Left lung (tissue), 4 donors: ENCODE measurements at regions not wholly inside any gene's neighbourhood (a gene's known extent, or its start where the extent isn't known, plus 50 kb on each side); places are given as distances from the start of the nearest gene placed in this dataset.

Experiments used
- ATAC-seq: fragments of 200-7000 bp; cut with Tn5 transposase; one replicate; pipeline ENCODE4 v1.9.1; 2020; ENCODE audit warnings: moderate library complexity
- DNase-seq, 4 donors: peaks; one replicate each; pipeline ENCODE4 v3.0.0-alpha.2; 2013 to 2020
- H3K27ac ChIP-seq, 2 donors: fragments of 200-600 bp; sonication (generic) in 1 of 2; one replicate each; pipeline versions ENCODE4 v1.5.0 to v1.8.0; 2020 to 2021
- H3K27me3 ChIP-seq, 2 donors: fragments of 200-600 bp; sonication (generic) in 1 of 2; one replicate each; pipeline versions ENCODE4 v1.5.0 to v1.8.0; 2020 to 2021
- H3K36me3 ChIP-seq, 2 donors: fragments of 200-600 bp; sonication (generic) in 1 of 2; one replicate each; pipeline versions ENCODE4 v1.5.0 to v1.8.0; 2020 to 2021
- H3K4me1 ChIP-seq, 2 donors: fragments of 200-600 bp; one replicate each; pipeline ENCODE4 v1.8.0; 2021
- H3K4me3 ChIP-seq, 2 donors: fragments of 200-600 bp; sonication (generic) in 1 of 2; one replicate each; pipeline versions ENCODE4 v1.5.0 to v1.8.0; 2020 to 2021; ENCODE audit warnings: mild to moderate bottlenecking in 1 of 2
- H3K9me3 ChIP-seq, 2 donors: fragments of 200-600 bp; sonication (generic) in 1 of 2; one replicate each; pipeline versions ENCODE4 v1.5.0 to v1.8.0; 2020 to 2021
- intact Hi-C, 2 donors: fragments of 100-400 bp; cut with DNase I; formaldehyde crosslinking; loops; one replicate each; pipeline versions ENCODE4 v1.11.2 to v1.14.2; 2022
- TF ChIP-seq, protein P1 (sequence below), 2 donors: fragments of 200-600 bp; sonication (generic) in 1 of 2; IDR thresholded peaks; one replicate each; pipeline versions ENCODE4 v1.5.0 to v1.8.0; 2021; ENCODE audit warnings: antibody characterized with exemption in 2 of 2
- donor health status: DM: no; HTN: yes; CAD: no.
- donor health status: DM: no; HTN: no; CAD: no.

DNA sequence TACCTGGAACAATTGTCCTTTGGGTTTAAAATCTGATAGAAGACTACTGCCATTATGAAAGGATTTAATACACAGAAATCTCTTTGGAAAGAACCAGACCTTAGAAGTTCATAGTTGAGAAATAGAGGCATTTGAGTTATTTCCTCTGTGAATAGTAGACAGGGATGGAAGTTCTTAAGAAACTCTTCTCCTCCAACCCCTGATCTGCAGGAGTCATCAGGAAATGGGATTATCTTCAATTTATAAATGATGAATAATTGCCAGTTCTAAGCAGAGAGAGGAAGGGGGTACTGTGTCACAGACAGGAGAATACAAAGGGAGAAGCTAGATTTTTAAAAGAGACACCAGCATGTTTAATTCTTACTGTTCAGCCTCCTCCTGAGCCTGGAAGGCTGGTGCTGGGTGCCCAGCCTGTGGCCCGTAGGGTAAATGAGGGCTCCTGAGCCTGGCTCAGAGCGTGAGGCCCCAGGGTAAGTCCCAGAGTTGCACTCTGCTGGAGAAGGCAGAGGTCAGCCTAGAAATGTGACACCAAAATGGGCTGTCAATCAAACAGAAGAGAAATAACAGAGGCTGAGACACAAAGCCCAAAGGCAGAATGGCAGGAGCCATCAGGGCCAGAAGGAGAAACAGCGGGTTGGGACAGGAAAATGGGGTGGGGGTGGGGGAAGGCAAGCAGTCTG, 58.2 kb upstream of the PKDCC start:
- TF ChIP-seq, protein P1, sequence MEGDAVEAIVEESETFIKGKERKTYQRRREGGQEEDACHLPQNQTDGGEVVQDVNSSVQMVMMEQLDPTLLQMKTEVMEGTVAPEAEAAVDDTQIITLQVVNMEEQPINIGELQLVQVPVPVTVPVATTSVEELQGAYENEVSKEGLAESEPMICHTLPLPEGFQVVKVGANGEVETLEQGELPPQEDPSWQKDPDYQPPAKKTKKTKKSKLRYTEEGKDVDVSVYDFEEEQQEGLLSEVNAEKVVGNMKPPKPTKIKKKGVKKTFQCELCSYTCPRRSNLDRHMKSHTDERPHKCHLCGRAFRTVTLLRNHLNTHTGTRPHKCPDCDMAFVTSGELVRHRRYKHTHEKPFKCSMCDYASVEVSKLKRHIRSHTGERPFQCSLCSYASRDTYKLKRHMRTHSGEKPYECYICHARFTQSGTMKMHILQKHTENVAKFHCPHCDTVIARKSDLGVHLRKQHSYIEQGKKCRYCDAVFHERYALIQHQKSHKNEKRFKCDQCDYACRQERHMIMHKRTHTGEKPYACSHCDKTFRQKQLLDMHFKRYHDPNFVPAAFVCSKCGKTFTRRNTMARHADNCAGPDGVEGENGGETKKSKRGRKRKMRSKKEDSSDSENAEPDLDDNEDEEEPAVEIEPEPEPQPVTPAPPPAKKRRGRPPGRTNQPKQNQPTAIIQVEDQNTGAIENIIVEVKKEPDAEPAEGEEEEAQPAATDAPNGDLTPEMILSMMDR (IDR thresholded peaks at IDR 0.05) = no peak
- Histone ChIP-seq H3K36me3 (no peaks in the 10 kb centered on the region), H3K4me3 (no peak overlapping the region), H3K9me3 (no peaks in the 10 kb centered on the region), H3K4me1 (no peaks in the 10 kb centered on the region), H3K27me3 (no peaks in the 10 kb centered on the region), H3K27ac (no peak overlapping the region)
- no peak for ATAC-seq
- intact Hi-C loops = no loop called here
- no peak for DNase-seq

DNA sequence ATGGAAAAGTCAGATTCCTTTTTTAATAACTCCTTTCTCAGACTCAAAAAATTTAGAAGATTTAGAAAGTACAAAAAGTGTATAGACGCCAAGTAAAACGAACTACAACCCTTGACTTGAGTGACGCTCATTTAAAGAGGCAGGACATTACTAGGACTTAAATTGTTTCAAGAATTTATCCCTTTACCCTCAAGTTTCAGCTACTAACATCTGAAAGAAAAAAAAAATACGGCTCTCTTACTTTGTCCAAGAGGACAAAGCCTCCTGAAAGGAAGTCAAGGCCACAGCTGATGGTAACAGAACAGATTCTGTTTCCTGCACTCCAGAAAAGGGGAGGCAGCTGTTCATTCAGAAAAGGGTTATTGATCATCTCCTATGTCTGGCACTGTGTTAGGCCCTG, 57.6 kb upstream of the PKDCC start:
- no peak overlapping the region for H3K4me3 ChIP-seq
- no peaks in the 10 kb centered on the region for H3K4me1 ChIP-seq
- H3K9me3 ChIP-seq = no peaks in the 10 kb centered on the region
- no peak for DNase-seq
- H3K27me3 ChIP-seq = no peaks in the 10 kb centered on the region
- H3K27ac ChIP-seq = no peak overlapping the region
- no peak for ATAC-seq
- TF ChIP-seq, protein P1 (IDR thresholded peaks at IDR 0.05) = no peak
- H3K36me3 ChIP-seq = no peaks in the 10 kb centered on the region
- intact Hi-C loops = no loop called here

DNA sequence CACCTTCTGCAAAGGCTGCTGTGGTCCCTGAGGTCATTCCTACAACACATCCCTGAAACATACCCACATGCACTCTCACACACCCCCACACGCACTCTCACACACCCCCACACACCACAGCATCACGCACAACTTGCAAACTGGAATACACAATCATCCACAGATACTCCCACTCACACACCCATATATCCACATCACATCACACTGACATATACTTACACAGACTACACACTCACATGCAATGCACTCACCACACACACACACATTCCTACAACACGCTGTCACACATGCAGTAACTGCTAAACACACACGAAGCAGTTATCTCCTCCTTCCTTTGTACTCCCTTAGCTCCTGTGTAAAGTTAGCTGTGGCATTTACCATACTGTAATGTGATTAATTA, 57.1 kb upstream of the PKDCC start:
- no peak overlapping the region for H3K4me3 ChIP-seq
- H3K36me3 ChIP-seq = no peaks in the 10 kb centered on the region
- TF ChIP-seq, protein P1 (IDR thresholded peaks at IDR 0.05) = no peak
- H3K27me3 ChIP-seq = no peaks in the 10 kb centered on the region
- intact Hi-C loops = no loop called here
- H3K4me1 ChIP-seq = no peaks in the 10 kb centered on the region
- ATAC-seq = no peak
- no peaks in the 10 kb centered on the region for H3K9me3 ChIP-seq
- H3K27ac ChIP-seq = no peak overlapping the region
- no peak for DNase-seq

DNA sequence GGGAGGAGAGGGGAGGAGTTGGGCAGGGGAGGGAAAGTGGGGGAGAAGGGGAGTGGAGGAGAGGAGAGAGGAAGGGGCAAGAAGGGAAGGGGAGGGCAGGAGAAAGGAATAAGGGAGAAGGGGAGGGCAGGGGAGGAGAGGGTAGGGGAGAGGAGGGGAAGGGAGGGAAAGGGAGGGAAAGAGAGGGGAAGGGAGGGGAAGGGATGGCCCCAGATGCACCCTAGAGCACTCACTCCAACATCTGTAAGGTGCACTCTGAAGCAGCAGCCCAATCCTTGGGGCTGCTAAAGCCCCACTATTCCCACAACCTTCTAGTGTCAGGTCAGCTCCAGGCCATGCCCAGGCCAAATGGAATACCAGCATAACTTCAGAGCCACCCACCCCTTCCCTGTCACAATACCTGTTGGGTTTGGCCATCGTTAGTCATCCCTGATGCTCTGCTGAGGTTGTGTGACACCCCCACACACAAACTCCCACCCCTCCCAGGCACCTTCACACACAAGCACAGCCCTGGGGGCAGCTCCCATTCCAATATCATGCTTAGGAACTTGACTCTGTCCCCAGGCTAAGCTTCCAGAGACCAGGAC, 55.7 kb upstream of the PKDCC start:
- H3K27ac ChIP-seq = no peak overlapping the region
- H3K36me3 ChIP-seq = no peaks in the 10 kb centered on the region
- H3K9me3 ChIP-seq = no peaks in the 10 kb centered on the region
- TF ChIP-seq, protein P1 (IDR thresholded peaks at IDR 0.05) = no peak
- no peaks in the 10 kb centered on the region for H3K4me1 ChIP-seq
- no peak overlapping the region for H3K4me3 ChIP-seq
- ATAC-seq (no peak), DNase-seq (no peak)
- no peaks in the 10 kb centered on the region for H3K27me3 ChIP-seq
- intact Hi-C loops = no loop called here

DNA sequence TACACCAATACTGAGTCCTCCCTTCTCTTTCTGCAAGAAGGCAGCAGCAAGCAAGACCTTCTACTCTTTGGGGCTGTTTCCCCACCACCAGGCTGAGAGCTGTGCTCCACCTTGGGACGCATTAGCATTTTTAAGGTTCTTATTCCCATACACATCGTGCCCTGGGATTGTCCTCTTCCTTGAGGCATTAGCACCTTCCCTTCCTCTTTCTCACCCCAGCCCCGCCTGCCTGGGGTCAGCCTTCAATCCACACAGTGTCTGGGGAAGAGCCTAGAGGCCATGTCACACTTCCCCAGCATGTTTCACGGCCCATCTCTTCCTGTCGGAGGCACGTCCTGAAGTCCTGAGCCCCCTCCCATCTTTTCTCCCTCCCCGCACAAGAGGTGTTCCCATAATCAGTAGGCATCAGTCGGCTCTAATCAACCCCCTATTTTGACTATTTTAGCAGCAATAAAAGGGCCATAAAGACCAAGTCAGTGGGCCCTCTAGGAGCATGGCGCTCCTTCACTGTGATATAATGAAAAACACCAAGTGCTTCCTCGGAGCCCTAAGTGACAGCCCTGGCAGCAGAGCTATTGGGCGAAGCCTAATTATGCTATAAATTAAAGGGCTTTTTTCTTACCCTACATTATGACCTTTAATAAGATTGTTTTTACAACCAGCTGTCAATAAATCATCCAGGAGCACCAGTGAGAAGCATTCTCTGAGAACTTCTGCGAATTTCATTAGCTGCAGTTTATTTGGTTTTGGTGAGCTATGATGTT, 55.0 kb upstream of the PKDCC start:
- no peak overlapping the region for H3K27ac ChIP-seq
- DNase-seq (no peak), ATAC-seq (no peak)
- TF ChIP-seq, protein P1 (IDR thresholded peaks at IDR 0.05) = no peak
- no peaks in the 10 kb centered on the region for H3K4me1 ChIP-seq
- H3K9me3 ChIP-seq = no peaks in the 10 kb centered on the region
- no peaks in the 10 kb centered on the region for H3K27me3 ChIP-seq
- intact Hi-C loops = no loop called here
- H3K4me3 ChIP-seq = no peak overlapping the region
- no peaks in the 10 kb centered on the region for H3K36me3 ChIP-seq
